Ovary (tissue), 7 donors: ENCODE measurements at regions not wholly inside any gene's neighbourhood (a gene's known extent, or its start where the extent isn't known, plus 50 kb on each side); places are given as distances from the start of the nearest gene placed in this dataset.

Experiments used
- DNase-seq, 5 donors: peaks; one replicate each; pipeline ENCODE4 v3.0.0-alpha.2; 2019 to 2020
- H3K27ac ChIP-seq, 2 donors: fragments of 200-600 bp; one replicate each; pipeline versions ENCODE4 v1.5.1 to v1.8.0; 2019 to 2022
- H3K27me3 ChIP-seq: fragments of 200-600 bp; one replicate; pipeline ENCODE4 v1.8.0; 2022
- H3K36me3 ChIP-seq: fragments of 200-600 bp; sonication (generic); one replicate; pipeline ENCODE4 v1.5.1; 2019
- H3K4me1 ChIP-seq: one replicate; pipeline ENCODE4 v1.8.1; 2013; ENCODE audit warnings: mild to moderate bottlenecking, moderate library complexity; ENCODE audit not compliant: insufficient read depth
- H3K4me3 ChIP-seq: fragments of 200-600 bp; sonication (generic); one replicate; pipeline ENCODE4 v1.5.1; 2017
- H3K9me3 ChIP-seq, 2 donors: fragments of 200-600 bp in 1 of 2; sonication (generic) in 1 of 2; one replicate each; pipeline versions ENCODE4 v1.5.1 to v1.8.1; 2013 to 2019; ENCODE audit warnings: mild to moderate bottlenecking in 1 of 2, moderate library complexity in 1 of 2
- CTCF ChIP-seq, 3 donors: fragments of 450-650 bp in 2 of 3; fragments of 200-600 bp in 1 of 3; IDR thresholded peaks; one replicate each; pipeline versions ENCODE4 v1.5.1 to v1.8.0; 2016 to 2022; ENCODE audit warnings: antibody characterized with exemption in 3 of 3, mild to moderate bottlenecking in 1 of 3
- EP300 ChIP-seq: sonication (generic); formaldehyde crosslinking; IDR thresholded peaks from one replicate; pipeline ENCODE4 v1.6.1; 2017; ENCODE audit warnings: antibody characterized with exemption
- POLR2A ChIP-seq: fragments of 450-650 bp; IDR thresholded peaks from one replicate; pipeline ENCODE4 v1.6.1; 2017; ENCODE audit warnings: antibody characterized with exemption, mild to moderate bottlenecking, moderate library complexity
- WGBS, 3 donors: extraction: QIAGEN DNeasy Blood & Tissue Kit in 1 of 3; methylation state at CpG; one replicate each; pipeline versions ENCODE4 v1.1.5 to v1.1.7; 2013 to 2017; 5-methylcytosine and 5-hydroxymethylcytosine counted together
- intact Hi-C, 4 donors: fragments of 100-400 bp; cut with DNase I; formaldehyde crosslinking; loops; one replicate each; pipeline versions ENCODE4 v1.11.0 to v1.15.1; 2022 to 2023
- donor health status: DM: no; HTN: no; CAD: no; lungs with moderate emphysema.
- donor health status: DM: no; HTN: no; CAD: no.
- donor health status: Bipolar disorder and iron deficiency.
- donor health status: DM: no; HTN: no; CAD: no.
- donor health status: DM: yes; HTN: yes; CAD: no.

- DNase-seq = no peak
- Histone ChIP-seq H3K4me3 (no peak overlapping the region), H3K27me3 (no peaks in the 10 kb centered on the region), H3K27ac (no peak overlapping the region), H3K9me3 (no peaks in the 10 kb centered on the region), H3K36me3 (no peaks in the 10 kb centered on the region), H3K4me1 (no peaks in the 10 kb centered on the region)
- 74 to 84% (median 78%) methylated on average over 6 of the region's 6 CpGs for WGBS, 3 donors
- intact Hi-C loops = no loop called here
- TF ChIP-seq POLR2A (no peak), EP300 (no peak), CTCF (IDR thresholded peaks at IDR 0.05) (no peak)
Observed at GRCh38 chr12:127509066-127509778, 757.7 kb upstream of the TMEM132C start.

- H3K4me3 ChIP-seq = no peak overlapping the region
- no peak overlapping the region for H3K27ac ChIP-seq
- DNase-seq = no peak
- TF ChIP-seq EP300 (no peak), POLR2A (no peak), CTCF (IDR thresholded peaks at IDR 0.05) (no peak)
- H3K27me3 ChIP-seq = no peaks in the 10 kb centered on the region
- intact Hi-C loops = no loop called here
- no peaks in the 10 kb centered on the region for H3K9me3 ChIP-seq
- H3K36me3 ChIP-seq = no peaks in the 10 kb centered on the region
- H3K4me1 ChIP-seq = no peaks in the 10 kb centered on the region
- 8 to 22% (median 12%) methylated on average over 2 of the region's 2 CpGs for WGBS, 3 donors
Observed at GRCh38 chr12:127515941-127516340, 751.0 kb upstream of the TMEM132C start.

DNA sequence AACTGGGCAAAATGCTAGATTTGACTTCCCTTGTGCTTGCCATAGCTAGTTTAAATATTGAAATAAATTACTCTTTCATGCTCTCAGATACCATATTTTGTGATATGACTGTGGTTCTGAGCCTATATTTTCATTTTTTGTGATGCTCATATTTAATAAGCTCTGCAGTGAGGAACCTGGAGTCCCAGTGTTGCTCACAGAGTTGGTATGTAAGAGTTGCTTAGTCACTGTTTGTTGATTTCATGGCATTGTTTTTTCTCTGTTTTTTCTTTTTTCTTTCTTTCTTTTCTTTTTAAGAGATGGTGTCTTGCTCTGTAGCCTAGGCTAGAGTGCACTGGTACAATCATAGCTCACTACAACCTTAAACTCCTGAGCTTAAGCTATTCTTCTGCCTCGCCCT, 750.5 kb upstream of the TMEM132C start:
- Histone ChIP-seq H3K4me3 (no peak overlapping the region), H3K36me3 (no peaks in the 10 kb centered on the region), H3K4me1 (no peaks in the 10 kb centered on the region), H3K27ac (no peak overlapping the region), H3K9me3 (no peaks in the 10 kb centered on the region), H3K27me3 (no peaks in the 10 kb centered on the region)
- TF ChIP-seq EP300 (no peak), CTCF (IDR thresholded peaks at IDR 0.05) (no peak), POLR2A (no peak)
- 60 to 88% (median 78%) methylated on average over 1 of the region's 1 CpG for WGBS, 3 donors
- intact Hi-C loops = no loop called here
- DNase-seq = no peak

GRCh38 chr12:127519779-127520178, 747.2 kb upstream of the TMEM132C start:
- intact Hi-C loops = no loop called here

More at GRCh38 chr12:127519779-127520178, 747.2 kb upstream of the TMEM132C start:
- Histone ChIP-seq H3K4me3 (no peak overlapping the region), H3K36me3 (no peaks in the 10 kb centered on the region), H3K4me1 (no peaks in the 10 kb centered on the region), H3K27ac (no peak overlapping the region), H3K27me3 (no peaks in the 10 kb centered on the region), H3K9me3 (no peaks in the 10 kb centered on the region)
- no peak for TF ChIP-seq CTCF (IDR thresholded peaks at IDR 0.05)
- DNase-seq = no peak
- 36 to 62% (median 39%) methylated on average over 2 of the region's 2 CpGs for WGBS, 3 donors
